ENCODE measurements at regions not wholly inside any gene's neighbourhood (a gene's known extent, or its start where the extent isn't known, plus 50 kb on each side); places are given as distances from the start of the nearest gene placed in this dataset.

GRCh38 chr2:238502088-238502810 lies 75.5 kb downstream of the ASB1 start:
- no peak overlapping the region for H3K4me3 ChIP-seq
- WGBS, 2 donors = 86 to 87% methylated on average over 9 to 10 of the region's 13 CpGs
- no peaks in the 10 kb centered on the region for H3K36me3 ChIP-seq
- TF ChIP-seq POLR2A (IDR thresholded peaks at IDR 0.05) (no peak), CTCF (IDR thresholded peaks at IDR 0.05) (no peak)
- no peak for DNase-seq
- H3K4me1 ChIP-seq = no peaks in the 10 kb centered on the region
- H3K9me3 ChIP-seq = no peaks in the 10 kb centered on the region
- no peak overlapping the region for H3K27ac ChIP-seq
- intact Hi-C loops (cut with DNase I) = no loop called here
- no peaks in the 10 kb centered on the region for H3K27me3 ChIP-seq

GRCh38 chr2:238502956-238503791 lies 76.4 kb downstream of the ASB1 start:
- no peak overlapping the region for H3K4me3 ChIP-seq
- 83 to 87% methylated on average over 8 to 15 of the region's 23 CpGs for WGBS, 2 donors
- no peaks in the 10 kb centered on the region for H3K4me1 ChIP-seq
- TF ChIP-seq POLR2A (IDR thresholded peaks at IDR 0.05) (no peak), CTCF (IDR thresholded peaks at IDR 0.05) (no peak)
- DNase-seq = no peak
- peaks cover 0 to 5% (median 0%) of the 10 kb centered on the region in 4 donors for H3K27me3 ChIP-seq
- no peaks in the 10 kb centered on the region for H3K9me3 ChIP-seq
- no peaks in the 10 kb centered on the region for H3K36me3 ChIP-seq
- intact Hi-C loops (cut with DNase I) = no loop called here
- H3K27ac ChIP-seq = no peak overlapping the region

- Histone ChIP-seq H3K4me3 (no peak overlapping the region), H3K9me3 (no peaks in the 10 kb centered on the region), H3K27me3 (peaks cover 0 to 5% (median 0%) of the 10 kb centered on the region in 4 donors), H3K36me3 (no peaks in the 10 kb centered on the region), H3K4me1 (no peaks in the 10 kb centered on the region), H3K27ac (no peak overlapping the region)
- no peak for TF ChIP-seq CTCF (IDR thresholded peaks at IDR 0.05)
- no peak for TF ChIP-seq POLR2A (IDR thresholded peaks at IDR 0.05)
- WGBS, 2 donors = 73 to 79% methylated on average over 13 to 15 of the region's 26 CpGs
- no peak for DNase-seq
- intact Hi-C loops (cut with DNase I) = no loop called here
Observed at GRCh38 chr2:238504181-238504931, 77.6 kb downstream of the ASB1 start.

- WGBS, 2 donors = 77 to 79% methylated on average over 6 to 9 of the region's 16 CpGs
- Histone ChIP-seq H3K4me3 (no peak overlapping the region), H3K4me1 (no peaks in the 10 kb centered on the region), H3K27me3 (peaks cover 0 to 5% (median 0%) of the 10 kb centered on the region in 4 donors), H3K27ac (no peak overlapping the region), H3K9me3 (no peaks in the 10 kb centered on the region), H3K36me3 (no peaks in the 10 kb centered on the region)
- TF ChIP-seq CTCF (IDR thresholded peaks at IDR 0.05) = no peak
- no peak for TF ChIP-seq POLR2A (IDR thresholded peaks at IDR 0.05)
- intact Hi-C loops (cut with DNase I) = no loop called here
- no peak for DNase-seq
Observed at GRCh38 chr2:238505119-238505891, 78.6 kb downstream of the ASB1 start.
